GM04503 (cell line): ENCODE measurements at regions not wholly inside any gene's neighbourhood (a gene's known extent, or its start where the extent isn't known, plus 50 kb on each side); places are given as distances from the start of the nearest gene placed in this dataset.
"Not testable (repeated sequence)": the region's sequence is repeated elsewhere in the genome, so short reads cannot be mapped to it uniquely, and the experiment has no call there.

Source experiments
- DNase-seq: peaks from one replicate; pipeline ENCODE4 v3.0.0-alpha.2; 2012; ENCODE audit warnings: low read depth

- DNase-seq, result not testable (repeated sequence)
Measured at GRCh38 chr15:84152381-84152979, 83.1 kb upstream of the GOLGA6L4 start.

GRCh38 chr15:84153655-84154140 lies 81.9 kb upstream of the GOLGA6L4 start:
- DNase-seq, result not testable (repeated sequence)

GRCh38 chr15:84154314-84154713 lies 81.3 kb upstream of the GOLGA6L4 start:
- DNase-seq, result not testable (repeated sequence)

- not testable (repeated sequence) for DNase-seq
Measured at GRCh38 chr15:84154787-84155186, 80.8 kb upstream of the GOLGA6L4 start.

- not testable (repeated sequence) for DNase-seq
Measured at GRCh38 chr15:84155792-84156587, 79.6 kb upstream of the GOLGA6L4 start.

GRCh38 chr15:84156588-84156840 lies 79.1 kb upstream of the GOLGA6L4 start:
- not testable (repeated sequence) for DNase-seq

- DNase-seq, result not testable (repeated sequence)
Measured at GRCh38 chr15:84157056-84157632, 78.4 kb upstream of the GOLGA6L4 start.

GRCh38 chr15:84157857-84158256 lies 77.7 kb upstream of the GOLGA6L4 start:
- not testable (repeated sequence) for DNase-seq

- DNase-seq, result not testable (repeated sequence)
Measured at GRCh38 chr15:84159346-84160269, 76.0 kb upstream of the GOLGA6L4 start.

- not testable (repeated sequence) for DNase-seq
Measured at GRCh38 chr15:84164423-84165292, 70.9 kb upstream of the GOLGA6L4 start.

- DNase-seq, result not testable (repeated sequence)
Measured at GRCh38 chr15:84170029-84170428, 65.5 kb upstream of the GOLGA6L4 start.

- not testable (repeated sequence) for DNase-seq
Measured at GRCh38 chr15:84173231-84173610, 62.4 kb upstream of the GOLGA6L4 start.
